ENCODE measurements at regions not wholly inside any gene's neighbourhood (a gene's known extent, or its start where the extent isn't known, plus 50 kb on each side); places are given as distances from the start of the nearest gene placed in this dataset.

DNA sequence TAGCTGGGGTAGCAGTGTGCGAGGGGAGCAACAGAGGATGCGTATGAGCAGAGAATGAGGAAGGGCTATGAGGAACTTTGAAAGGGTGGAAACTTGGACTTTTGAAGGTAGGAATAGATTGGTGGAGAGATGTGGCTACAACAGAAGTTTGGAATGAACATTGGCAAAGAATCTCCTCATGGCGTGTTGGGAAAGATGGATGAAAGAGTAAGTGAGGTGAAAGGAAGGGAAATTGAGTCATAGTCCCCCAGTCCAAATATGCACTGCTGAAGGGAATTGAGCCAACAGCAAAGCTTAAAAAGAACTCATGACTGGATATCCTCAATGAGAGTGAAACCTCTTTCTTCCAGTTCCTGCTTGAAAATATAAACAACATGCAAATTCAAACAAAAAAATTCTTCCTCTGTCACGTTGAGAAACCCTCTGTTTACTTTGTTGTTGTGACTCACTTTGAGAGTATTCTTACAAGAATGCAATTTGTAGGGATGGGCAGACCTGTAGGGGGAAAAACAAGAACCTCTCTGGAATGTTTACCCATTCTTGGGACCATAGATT is 313.2 kb upstream of the KCNJ16 start:
- Histone ChIP-seq H3K9me2 (no peaks in the 10 kb centered on the region), H2AFZ (ENCODE audit: low read depth) (peak overlapping the region; percentile 35; the same call in 1 of the 2 replicates), H3K9me3 (no peaks in the 10 kb centered on the region), H3K27ac (ENCODE audit: low read depth in 2 of 2, low read length in 1 of 2) (peak overlapping the region in 1 of 2 experiments; percentile 4; a peak in 2 of 4 replicates), H4K20me1 (ENCODE audit: insufficient read depth) (no peaks in the 10 kb centered on the region), H3K79me2 (ENCODE audit: insufficient read depth) (no peaks in the 10 kb centered on the region), H3K27me3 (ENCODE audit: insufficient read depth) (no peaks in the 10 kb centered on the region), H3K9ac (no peak overlapping the region), H3K4me1 (ENCODE audit: control insufficient read depth in 1 of 2, insufficient read depth in 2 of 2, low read depth in 1 of 2, low read length in 1 of 2) (peaks cover 0 to 18% of the 10 kb centered on the region in 2 experiments; a peak in 2 of 4 replicates), H3K36me3 (replicated peaks in 1 of 2; ENCODE audit: control insufficient read depth in 1 of 2, insufficient read depth in 2 of 2, low read length in 1 of 2) (no peaks in the 10 kb centered on the region), H3K4me3 (ENCODE audit: low read depth in 2 of 2, low read length in 1 of 2) (no peak overlapping the region), H3K4me2 (peak overlapping the region; percentile 14), H3F3A (replicated peaks; ENCODE audit: insufficient read depth) (peaks cover 12% of the 10 kb centered on the region)
- WGBS (ENCODE audit: low lambda C conversion rate) = 51% methylated on average over 4 of the region's 4 CpGs
- TF ChIP-seq SIN3A (IDR thresholded peaks at IDR 0.05; ENCODE audit: borderline replicate concordance, low read depth, low read length) (no peak), TEAD4 (IDR thresholded peaks at IDR 0.05; ENCODE audit: borderline replicate concordance, insufficient read depth) (0 out of 2 replicates have a peak, but pooled peaks have one; percentile 50), ELF1 (IDR thresholded peaks at IDR 0.05) (no peak), RFX5 (IDR thresholded peaks at IDR 0.05; ENCODE audit: low read length) (no peak), FOSL2 (IDR thresholded peaks at IDR 0.05; ENCODE audit: borderline replicate concordance, low read depth) (peak; percentile 72; the same call in 1 of the 2 replicates), JUND (IDR thresholded peaks at IDR 0.05) (peak; percentile 65), MAX (IDR thresholded peaks at IDR 0.05; ENCODE audit: low read depth) (0 out of 2 replicates have a peak, but pooled peaks have one; percentile 41), TCF12 (IDR thresholded peaks at IDR 0.05) (peak; percentile 44), GATA2 (CRISPR knock-in tag; IDR thresholded peaks at IDR 0.05) (no peak), RXRA (IDR thresholded peaks at IDR 0.05; ENCODE audit: borderline replicate concordance, low read depth) (peak; percentile 39; the same call in 1 of the 2 replicates), CHD2 (IDR thresholded peaks at IDR 0.05; ENCODE audit: low read length, partially characterized antibody) (no peak), NFIC (IDR thresholded peaks at IDR 0.05; ENCODE audit: borderline replicate concordance) (0 out of 2 replicates have a peak, but pooled peaks have one; percentile 41), MEF2A (IDR thresholded peaks at IDR 0.05; ENCODE audit: borderline replicate concordance, low read depth) (no peak), EP300 (IDR thresholded peaks at IDR 0.05; ENCODE audit: borderline replicate concordance in 1 of 2, low read depth in 1 of 2, low read length in 1 of 2) (peak in 1 of 2 experiments; percentile 53; a peak in 2 of 4 replicates)
- TF ChIP-seq, protein P1, sequence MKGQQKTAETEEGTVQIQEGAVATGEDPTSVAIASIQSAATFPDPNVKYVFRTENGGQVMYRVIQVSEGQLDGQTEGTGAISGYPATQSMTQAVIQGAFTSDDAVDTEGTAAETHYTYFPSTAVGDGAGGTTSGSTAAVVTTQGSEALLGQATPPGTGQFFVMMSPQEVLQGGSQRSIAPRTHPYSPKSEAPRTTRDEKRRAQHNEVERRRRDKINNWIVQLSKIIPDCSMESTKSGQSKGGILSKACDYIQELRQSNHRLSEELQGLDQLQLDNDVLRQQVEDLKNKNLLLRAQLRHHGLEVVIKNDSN (IDR thresholded peaks at IDR 0.05; ENCODE audit: borderline replicate concordance, low read depth) = no peak
- no peak for DNase-seq
- POLR2A ChIA-PET = no interaction called here
- CTCF ChIA-PET = interaction anchor here (0.9 to 1.2 kb wide), 4 partner anchors 10 to 153 kb away, joined by 3 to 5 read pairs (median 4); no protein-coding TSS in a partner anchor

GRCh38 chr17:69762359-69762758 is 312.7 kb upstream of the KCNJ16 start:
- peaks cover 0 to 18% of the 10 kb centered on the region in 2 experiments; a peak in 2 of 4 replicates for H3K4me1 ChIP-seq (ENCODE audit: control insufficient read depth in 1 of 2, insufficient read depth in 2 of 2, low read depth in 1 of 2, low read length in 1 of 2)
- no peaks in the 10 kb centered on the region for H3K9me3 ChIP-seq
- H3K27ac ChIP-seq (ENCODE audit: low read depth in 2 of 2, low read length in 1 of 2) = peak overlapping the region in 1 of 2 experiments; percentile 4; a peak in 2 of 4 replicates
- peaks cover 12% of the 10 kb centered on the region for H3F3A ChIP-seq (replicated peaks; ENCODE audit: insufficient read depth)
- no peak overlapping the region for H3K4me3 ChIP-seq (ENCODE audit: low read depth in 2 of 2, low read length in 1 of 2)
- no peaks in the 10 kb centered on the region for H4K20me1 ChIP-seq (ENCODE audit: insufficient read depth)
- no peaks in the 10 kb centered on the region for H3K36me3 ChIP-seq (replicated peaks in 1 of 2; ENCODE audit: control insufficient read depth in 1 of 2, insufficient read depth in 2 of 2, low read length in 1 of 2)
- no peak overlapping the region for H3K9ac ChIP-seq
- DNase-seq = no peak
- no peaks in the 10 kb centered on the region for H3K27me3 ChIP-seq (ENCODE audit: insufficient read depth)
- H3K4me2 ChIP-seq = peak overlapping the region; percentile 14; the same call in 1 of the 2 replicates
- no peaks in the 10 kb centered on the region for H3K79me2 ChIP-seq (ENCODE audit: insufficient read depth)
- POLR2A ChIA-PET = no interaction called here
- TF ChIP-seq ELF1 (IDR thresholded peaks at IDR 0.05) = no peak
- TF ChIP-seq SMC3 (IDR thresholded peaks at IDR 0.05; ENCODE audit: low read depth, low read length) = no peak
- no peak for TF ChIP-seq EP300 (IDR thresholded peaks at IDR 0.05; ENCODE audit: borderline replicate concordance in 1 of 2, low read depth in 1 of 2, low read length in 1 of 2)
- no peak for TF ChIP-seq POLR2AphosphoS5 (IDR thresholded peaks at IDR 0.05; ENCODE audit: low read depth, low read length)
- WGBS (ENCODE audit: low lambda C conversion rate) = 15% methylated on average over 1 of the region's 1 CpG
- CTCF ChIA-PET = interaction anchor here (0.9 to 1.2 kb wide), 4 partner anchors 9 to 153 kb away, joined by 3 to 5 read pairs (median 4); no protein-coding TSS in a partner anchor
- 0 out of 2 replicates have a peak overlapping the region, but pooled peaks have one; percentile 35 for H2AFZ ChIP-seq (ENCODE audit: low read depth)
- H3K9me2 ChIP-seq = no peaks in the 10 kb centered on the region

Data from SK-N-SH (cell line).